Activated gamma-delta T cell treated with Interleukin-2 at 50 U/mL for 16 hours (primary cell): ENCODE measurements at regions not wholly inside any gene's neighbourhood (a gene's known extent, or its start where the extent isn't known, plus 50 kb on each side); places are given as distances from the start of the nearest gene placed in this dataset.

Source experiments
- DNase-seq: peaks from one replicate; pipeline ENCODE4 v3.0.0-alpha.2; 2020

GRCh38 chrX:14476205-14476604 lies 53.1 kb upstream of the GLRA2 start:
- no peak for DNase-seq

- DNase-seq: no peak
Observed at GRCh38 chrX:14449773-14450172, 79.6 kb upstream of the GLRA2 start.

- no peak for DNase-seq
Observed at GRCh38 chrX:14448406-14448805, 80.9 kb upstream of the GLRA2 start.

GRCh38 chrX:14440106-14440505 lies 89.2 kb upstream of the GLRA2 start:
- no peak for DNase-seq

GRCh38 chrX:14427614-14428013 lies 101.7 kb upstream of the GLRA2 start:
- DNase-seq: no peak

GRCh38 chrX:14420841-14421240 lies 108.5 kb upstream of the GLRA2 start:
- no peak for DNase-seq

- no peak for DNase-seq
Observed at GRCh38 chrX:14412686-14413085, 116.7 kb upstream of the GLRA2 start.

GRCh38 chrX:14411326-14411725 lies 118.0 kb upstream of the GLRA2 start:
- DNase-seq: no peak

- DNase-seq: no peak
Observed at GRCh38 chrX:14409341-14409740, 120.0 kb upstream of the GLRA2 start.

GRCh38 chrX:14406225-14406624 lies 123.1 kb upstream of the GLRA2 start:
- no peak for DNase-seq

- DNase-seq: no peak
Observed at GRCh38 chrX:14398725-14399124, 130.6 kb upstream of the GLRA2 start.

GRCh38 chrX:14389682-14390081 lies 139.7 kb upstream of the GLRA2 start:
- DNase-seq: no peak

GRCh38 chrX:14386981-14387380 lies 142.4 kb upstream of the GLRA2 start:
- DNase-seq: no peak

GRCh38 chrX:14380044-14380443 lies 149.3 kb upstream of the GLRA2 start:
- DNase-seq: no peak

GRCh38 chrX:14377427-14377826 lies 151.9 kb upstream of the GLRA2 start:
- no peak for DNase-seq

GRCh38 chrX:14363728-14364127 lies 165.6 kb upstream of the GLRA2 start:
- no peak for DNase-seq

GRCh38 chrX:14362721-14363120 lies 166.6 kb upstream of the GLRA2 start:
- DNase-seq: no peak

GRCh38 chrX:14361435-14361834 lies 167.9 kb upstream of the GLRA2 start:
- DNase-seq: no peak

GRCh38 chrX:14359727-14360126 lies 169.6 kb upstream of the GLRA2 start:
- DNase-seq: no peak

GRCh38 chrX:14359316-14359715 lies 170.0 kb upstream of the GLRA2 start:
- no peak for DNase-seq

GRCh38 chrX:14357314-14357713 lies 172.0 kb upstream of the GLRA2 start:
- no peak for DNase-seq

- no peak for DNase-seq
Observed at GRCh38 chrX:14356401-14356800, 172.9 kb upstream of the GLRA2 start.

- no peak for DNase-seq
Observed at GRCh38 chrX:14355556-14355955, 173.8 kb upstream of the GLRA2 start.

GRCh38 chrX:14354521-14354920 lies 174.8 kb upstream of the GLRA2 start:
- no peak for DNase-seq

- DNase-seq: no peak
Observed at GRCh38 chrX:14352511-14352910, 176.8 kb upstream of the GLRA2 start.
